ENCODE measurements at regions not wholly inside any gene's neighbourhood (a gene's known extent, or its start where the extent isn't known, plus 50 kb on each side); places are given as distances from the start of the nearest gene placed in this dataset.

- TF ChIP-seq CTCF (conservative IDR thresholded peaks at IDR 0.05), result no peak
- no peak for TF ChIP-seq EZH2 (IDR thresholded peaks at IDR 0.05; ENCODE audit: low read depth)
These were observed 218.3 kb downstream of the ALDH8A1 start for GRCh38 chr6:134731615-134732014.
